GM12873 (cell line): ENCODE measurements at regions not wholly inside any gene's neighbourhood (a gene's known extent, or its start where the extent isn't known, plus 50 kb on each side); places are given as distances from the start of the nearest gene placed in this dataset.

Experiments used
- TF ChIP-seq, protein P1 (sequence below): IDR thresholded peaks from 2 replicates; pipeline ENCODE4 v1.5.1; 2012; ENCODE audit warnings: low read depth, mild to moderate bottlenecking, moderate library complexity, low read length, control low read depth; ENCODE audit not compliant: insufficient read depth; ENCODE audit errors: missing control alignments

DNA sequence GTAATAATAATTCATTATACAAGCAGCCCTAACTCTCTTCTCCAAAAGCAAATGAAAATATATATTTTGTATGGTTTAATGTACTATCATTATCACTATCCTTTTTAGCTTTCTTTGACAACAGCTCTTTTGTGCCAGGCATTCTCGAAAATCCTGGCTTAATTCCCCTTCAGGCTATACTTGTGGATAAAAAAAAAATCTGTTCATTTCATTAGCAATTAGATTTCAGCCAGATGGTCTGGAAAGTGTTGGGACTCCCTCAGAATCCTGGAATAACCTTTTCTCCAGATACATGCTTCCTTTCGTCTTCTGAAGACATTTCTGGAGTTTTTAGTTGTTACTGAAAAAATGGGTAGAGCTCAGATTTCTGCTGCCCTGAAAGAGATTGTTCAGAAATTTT lies 83.4 kb upstream of the PLPPR4 start:
- TF ChIP-seq, protein P1, sequence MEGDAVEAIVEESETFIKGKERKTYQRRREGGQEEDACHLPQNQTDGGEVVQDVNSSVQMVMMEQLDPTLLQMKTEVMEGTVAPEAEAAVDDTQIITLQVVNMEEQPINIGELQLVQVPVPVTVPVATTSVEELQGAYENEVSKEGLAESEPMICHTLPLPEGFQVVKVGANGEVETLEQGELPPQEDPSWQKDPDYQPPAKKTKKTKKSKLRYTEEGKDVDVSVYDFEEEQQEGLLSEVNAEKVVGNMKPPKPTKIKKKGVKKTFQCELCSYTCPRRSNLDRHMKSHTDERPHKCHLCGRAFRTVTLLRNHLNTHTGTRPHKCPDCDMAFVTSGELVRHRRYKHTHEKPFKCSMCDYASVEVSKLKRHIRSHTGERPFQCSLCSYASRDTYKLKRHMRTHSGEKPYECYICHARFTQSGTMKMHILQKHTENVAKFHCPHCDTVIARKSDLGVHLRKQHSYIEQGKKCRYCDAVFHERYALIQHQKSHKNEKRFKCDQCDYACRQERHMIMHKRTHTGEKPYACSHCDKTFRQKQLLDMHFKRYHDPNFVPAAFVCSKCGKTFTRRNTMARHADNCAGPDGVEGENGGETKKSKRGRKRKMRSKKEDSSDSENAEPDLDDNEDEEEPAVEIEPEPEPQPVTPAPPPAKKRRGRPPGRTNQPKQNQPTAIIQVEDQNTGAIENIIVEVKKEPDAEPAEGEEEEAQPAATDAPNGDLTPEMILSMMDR, result no peak

DNA sequence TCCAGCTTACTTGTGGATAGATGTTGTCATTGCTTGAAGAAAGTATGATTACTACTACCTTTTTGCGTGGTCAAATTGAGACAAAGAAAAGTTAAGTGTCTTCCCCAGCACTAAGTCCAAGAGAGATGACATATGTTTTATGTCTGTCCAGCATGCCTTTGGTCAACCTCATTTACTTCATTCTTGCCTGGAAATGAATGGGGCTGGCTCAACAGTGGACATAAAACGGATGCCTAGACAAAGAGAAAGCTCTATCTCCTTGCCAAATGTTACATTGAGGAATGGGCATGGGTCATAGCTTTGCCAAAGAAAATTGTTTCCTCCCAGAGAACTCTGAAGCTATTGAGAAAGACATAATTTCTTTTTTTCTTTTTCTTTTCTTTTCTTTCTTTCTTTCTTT lies 82.4 kb upstream of the PLPPR4 start:
- TF ChIP-seq, protein P1, result no peak

DNA sequence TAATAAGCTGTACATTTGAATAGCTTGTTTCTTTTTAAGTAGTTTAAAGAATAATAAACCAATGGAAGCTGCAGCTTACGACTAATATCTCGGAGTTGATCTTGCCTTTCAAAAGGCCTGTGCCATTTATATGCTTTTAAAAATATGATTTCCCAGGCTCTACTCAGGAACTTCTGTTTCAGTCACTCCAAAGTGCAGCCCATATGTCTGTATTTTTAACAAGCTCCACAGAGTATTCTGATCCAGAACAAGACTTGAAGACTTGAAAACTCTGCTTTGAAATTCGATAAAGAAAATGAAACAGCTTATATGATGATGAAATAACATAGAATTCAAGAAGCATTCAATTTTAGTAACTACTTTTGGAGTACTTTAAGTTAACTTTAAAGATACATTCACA lies 79.1 kb upstream of the PLPPR4 start:
- TF ChIP-seq, protein P1, result no peak

DNA sequence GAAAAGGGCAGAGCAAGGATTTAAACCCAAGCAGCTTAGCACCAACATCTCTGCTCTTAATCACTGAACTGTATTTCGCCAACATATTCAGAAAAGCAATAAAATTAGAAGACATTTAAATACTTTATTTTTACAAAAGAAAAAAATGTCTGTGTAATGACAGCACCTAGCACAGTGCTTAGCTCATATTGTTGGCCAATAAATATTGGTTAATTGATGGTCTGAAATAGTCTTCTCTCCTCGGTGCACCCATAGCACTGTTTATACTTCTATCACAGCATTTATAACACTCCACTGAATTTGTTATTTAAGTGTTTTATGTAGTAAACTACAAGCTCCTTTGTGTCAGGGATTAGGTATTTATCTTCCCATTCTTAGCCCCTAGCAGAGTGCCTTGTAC lies 70.9 kb upstream of the PLPPR4 start:
- TF ChIP-seq, protein P1, result no peak

DNA sequence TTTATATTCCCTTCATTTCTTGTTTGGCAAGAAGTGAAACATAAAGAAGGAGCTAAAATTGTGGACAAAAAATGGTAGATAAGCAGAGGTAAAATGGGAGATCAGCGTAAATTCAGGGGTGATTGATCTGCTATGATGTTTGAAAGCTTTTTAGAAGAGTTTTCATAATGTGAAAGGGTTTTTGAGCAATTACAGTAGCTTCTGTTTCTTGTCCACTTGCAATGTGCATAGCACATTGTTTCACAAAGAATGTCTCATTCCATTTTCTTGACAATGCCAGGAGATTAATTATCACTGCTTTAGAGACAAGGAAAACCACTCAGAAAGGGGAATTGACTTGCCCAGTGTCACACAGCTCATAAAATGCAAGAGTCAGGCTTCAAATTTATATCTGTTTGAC lies 65.9 kb upstream of the PLPPR4 start:
- TF ChIP-seq, protein P1, result no peak

DNA sequence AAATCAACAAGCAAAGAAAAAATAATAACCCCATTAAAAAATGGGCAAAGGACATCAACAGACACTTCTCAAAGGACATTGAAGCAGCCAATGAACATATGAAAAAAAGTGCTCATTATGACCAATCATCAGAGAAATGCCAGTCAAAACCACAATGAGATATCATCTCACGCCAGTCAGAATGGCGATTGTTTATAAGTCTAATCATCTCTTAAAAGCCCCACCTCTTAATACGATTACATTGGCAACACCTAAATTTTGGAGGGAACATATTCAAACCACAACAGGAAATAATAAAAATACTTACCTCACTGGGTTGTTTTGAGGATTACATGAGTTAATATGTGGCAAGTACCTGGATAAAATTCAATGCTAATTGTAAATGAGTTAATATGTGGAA lies 57.1 kb upstream of the PLPPR4 start:
- TF ChIP-seq, protein P1, result no peak
